BE2C (cell line): ENCODE measurements at regions not wholly inside any gene's neighbourhood (a gene's known extent, or its start where the extent isn't known, plus 50 kb on each side); places are given as distances from the start of the nearest gene placed in this dataset.

Source experiments
- DNase-seq: peaks from one replicate; pipeline ENCODE4 v3.0.0-alpha.2; 2020
- H3K27me3 ChIP-seq: fragments of 250-450 bp; sonication (Bioruptor Pico); 2 replicates; pipeline ENCODE4 v1.5.1; 2020; ENCODE audit warnings: mild to moderate bottlenecking
- H3K36me3 ChIP-seq: fragments of 250-450 bp; sonication (Bioruptor Pico); 2 replicates; pipeline ENCODE4 v1.5.1; 2020; ENCODE audit warnings: mild to moderate bottlenecking
- H3K4me1 ChIP-seq: fragments of 250-450 bp; sonication (Bioruptor Pico); 2 replicates; pipeline ENCODE4 v1.5.1; 2020
- H3K4me3 ChIP-seq: 2 replicates; pipeline ENCODE4 v1.5.1; 2011; ENCODE audit warnings: low read depth, low read length
- H3K9me3 ChIP-seq: fragments of 250-450 bp; sonication (Bioruptor Pico); 2 replicates; pipeline ENCODE4 v1.5.1; 2020
- CTCF ChIP-seq: IDR thresholded peaks from 2 replicates; pipeline ENCODE4 v1.5.1; 2012; ENCODE audit warnings: mild to moderate bottlenecking, low read depth, low read length

- peak; percentile 71 for DNase-seq
- no peaks in the 10 kb centered on the region for H3K36me3 ChIP-seq
- H3K4me3 ChIP-seq = no peak overlapping the region
- H3K27me3 ChIP-seq = no peaks in the 10 kb centered on the region
- TF ChIP-seq CTCF = no peak
- H3K9me3 ChIP-seq = no peaks in the 10 kb centered on the region
- H3K4me1 ChIP-seq = peaks cover 7% of the 10 kb centered on the region
Observed at GRCh38 chrX:39627257-39627656, 470.5 kb downstream of the BCOR start.

GRCh38 chrX:39629001-39629400 lies 468.8 kb downstream of the BCOR start:
- no peak overlapping the region for H3K4me3 ChIP-seq
- no peak for DNase-seq
- no peaks in the 10 kb centered on the region for H3K9me3 ChIP-seq
- peaks cover 19% of the 10 kb centered on the region for H3K4me1 ChIP-seq
- no peaks in the 10 kb centered on the region for H3K27me3 ChIP-seq
- no peaks in the 10 kb centered on the region for H3K36me3 ChIP-seq
- no peak for TF ChIP-seq CTCF

GRCh38 chrX:39630344-39630743 lies 467.4 kb downstream of the BCOR start:
- Histone ChIP-seq H3K4me1 (peaks cover 19% of the 10 kb centered on the region), H3K4me3 (no peak overlapping the region), H3K9me3 (no peaks in the 10 kb centered on the region), H3K36me3 (no peaks in the 10 kb centered on the region), H3K27me3 (no peaks in the 10 kb centered on the region)
- no peak for TF ChIP-seq CTCF
- no peak for DNase-seq

- no peaks in the 10 kb centered on the region for H3K36me3 ChIP-seq
- TF ChIP-seq CTCF = no peak
- no peak overlapping the region for H3K4me3 ChIP-seq
- H3K4me1 ChIP-seq = peaks cover 19% of the 10 kb centered on the region
- no peaks in the 10 kb centered on the region for H3K9me3 ChIP-seq
- no peak for DNase-seq
- H3K27me3 ChIP-seq = no peaks in the 10 kb centered on the region
Observed at GRCh38 chrX:39631276-39632229, 466.2 kb downstream of the BCOR start.

GRCh38 chrX:39633293-39633692 lies 464.5 kb downstream of the BCOR start:
- no peaks in the 10 kb centered on the region for H3K27me3 ChIP-seq
- no peaks in the 10 kb centered on the region for H3K36me3 ChIP-seq
- peaks cover 12% of the 10 kb centered on the region for H3K4me1 ChIP-seq
- TF ChIP-seq CTCF = no peak
- no peak overlapping the region for H3K4me3 ChIP-seq
- no peaks in the 10 kb centered on the region for H3K9me3 ChIP-seq
- DNase-seq = peak; percentile 81

GRCh38 chrX:39636481-39636880 lies 461.3 kb downstream of the BCOR start:
- Histone ChIP-seq H3K36me3 (no peaks in the 10 kb centered on the region), H3K4me3 (no peak overlapping the region), H3K4me1 (peaks cover 12% of the 10 kb centered on the region), H3K9me3 (no peaks in the 10 kb centered on the region; the same call in 1 of the 2 replicates), H3K27me3 (no peaks in the 10 kb centered on the region)
- TF ChIP-seq CTCF = no peak
- no peak for DNase-seq
